Karpas-422 (cell line): ENCODE measurements at regions not wholly inside any gene's neighbourhood (a gene's known extent, or its start where the extent isn't known, plus 50 kb on each side); places are given as distances from the start of the nearest gene placed in this dataset.
"Not testable (repeated sequence)": the region's sequence is repeated elsewhere in the genome, so short reads cannot be mapped to it uniquely, and the experiment has no call there.

Experiments
- DNase-seq: peaks from one replicate; pipeline ENCODE4 v3.0.0-alpha.2; 2015
- H2AFZ ChIP-seq: fragments of 200-600 bp; sonication (generic); 2 replicates; pipeline ENCODE4 v1.6.1; 2014; ENCODE audit warnings: antibody characterized with exemption, low read length, mixed read lengths
- H3K27ac ChIP-seq: fragments of 200-600 bp; sonication (generic); 2 replicates; pipeline ENCODE4 v1.5.1; 2014; ENCODE audit warnings: mild to moderate bottlenecking, low read length, moderate library complexity
- H3K27me3 ChIP-seq: fragments of 200-600 bp; sonication (generic); 2 replicates; pipeline ENCODE4 v1.6.1; 2014; ENCODE audit warnings: low read length, mixed read lengths
- H3K36me3 ChIP-seq: fragments of 200-600 bp; sonication (generic); 2 replicates; pipeline ENCODE4 v1.6.1; 2014; ENCODE audit warnings: low read length, mixed read lengths; ENCODE audit not compliant: insufficient read depth
- H3K4me1 ChIP-seq: fragments of 200-600 bp; sonication (generic); 2 replicates; pipeline ENCODE4 v1.6.1; 2014; ENCODE audit warnings: mild to moderate bottlenecking, low read length, mixed read lengths
- H3K4me2 ChIP-seq: fragments of 200-600 bp; sonication (generic); 2 replicates; pipeline ENCODE4 v1.6.1; 2014; ENCODE audit warnings: low read length, low read depth, mild to moderate bottlenecking; ENCODE audit not compliant: poor library complexity, severe bottlenecking
- H3K4me3 ChIP-seq: fragments of 200-600 bp; sonication (generic); 2 replicates; pipeline ENCODE4 v1.5.1; 2014; ENCODE audit warnings: mild to moderate bottlenecking, antibody characterized with exemption, low read length, mixed read lengths
- H3K79me2 ChIP-seq: fragments of 200-600 bp; sonication (generic); 2 replicates; pipeline ENCODE4 v1.6.1; 2014; ENCODE audit warnings: mild to moderate bottlenecking, low read length, mixed read lengths
- H3K9ac ChIP-seq: fragments of 200-600 bp; sonication (generic); 2 replicates; pipeline ENCODE4 v1.6.0; 2014; ENCODE audit warnings: low read length
- H3K9me2 ChIP-seq: fragments of 200-600 bp; sonication (generic), shearing (Covaris generic); replicated peaks from 2 replicates; pipeline ENCODE4 v1.6.0; 2014; ENCODE audit warnings: mild to moderate bottlenecking, low read length, moderate library complexity; ENCODE audit not compliant: insufficient read depth
- H3K9me3 ChIP-seq: fragments of 300-700, 200-600 bp; sonication (generic); 2 replicates; pipeline ENCODE4 v1.6.1; 2014; ENCODE audit warnings: low read length, mixed read lengths
- H4K20me1 ChIP-seq: fragments of 200-600 bp; sonication (generic); 2 replicates; pipeline ENCODE4 v1.6.1; 2014; ENCODE audit warnings: mild to moderate bottlenecking, antibody characterized with exemption, low read length, low read depth; ENCODE audit not compliant: insufficient read depth

DNA sequence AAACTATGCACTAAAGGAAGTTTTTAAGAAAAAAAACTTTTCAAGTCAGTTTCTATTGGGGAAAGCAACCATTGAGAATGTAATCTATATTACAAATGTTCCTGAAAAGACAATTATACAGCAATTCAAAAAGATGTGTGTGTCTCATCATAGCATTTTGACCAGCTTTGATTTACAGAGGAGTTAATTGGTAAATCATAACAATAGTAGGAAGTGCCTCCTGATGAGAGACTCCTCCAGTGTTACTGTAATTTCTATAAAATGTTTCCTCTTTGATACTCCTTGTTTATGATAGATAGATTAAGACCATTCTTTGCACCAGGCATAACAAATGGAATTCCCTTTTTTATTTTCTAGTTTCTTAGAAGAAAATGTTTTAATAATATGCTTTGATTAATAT is 249.9 kb downstream of the CALCRL start:
- H2AFZ ChIP-seq, result no peak overlapping the region
- H3K36me3 ChIP-seq, result no peaks in the 10 kb centered on the region

DNA sequence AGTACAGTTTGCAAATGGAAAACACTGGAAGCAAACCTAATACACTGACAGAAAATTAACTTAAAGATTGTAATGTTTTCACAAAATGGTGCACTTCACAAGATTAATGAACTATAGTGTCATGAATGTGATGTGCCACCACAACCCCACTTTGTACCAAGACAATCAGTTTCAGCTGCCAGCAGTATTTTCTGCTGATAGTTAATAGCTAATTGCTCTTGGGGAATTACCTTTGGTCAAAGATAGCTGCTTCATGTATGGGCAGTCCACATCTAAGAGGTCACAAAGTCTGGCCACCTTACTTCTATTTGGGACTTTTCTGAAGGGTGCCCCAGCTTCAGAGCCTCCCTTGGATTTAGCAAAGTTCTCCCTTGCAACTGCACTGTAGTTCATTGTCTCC is 254.0 kb downstream of the CALCRL start:
- H3K4me2 ChIP-seq, result no peak overlapping the region
- no peaks in the 10 kb centered on the region for H3K27me3 ChIP-seq
- H3K9me2 ChIP-seq, result 0 out of 2 replicates have a peak, but pooled peaks cover 5% of the 10 kb centered on the region
- no peaks in the 10 kb centered on the region for H3K36me3 ChIP-seq
- no peak overlapping the region for H3K27ac ChIP-seq
- DNase-seq, result no peak
- H3K9me3 ChIP-seq, result no peaks in the 10 kb centered on the region
- no peaks in the 10 kb centered on the region for H3K4me1 ChIP-seq
- H3K4me3 ChIP-seq, result no peak overlapping the region
- H4K20me1 ChIP-seq, result no peaks in the 10 kb centered on the region
- H2AFZ ChIP-seq, result no peak overlapping the region
- no peaks in the 10 kb centered on the region for H3K79me2 ChIP-seq
- no peak overlapping the region for H3K9ac ChIP-seq

More for the DNA sequence above, 249.9 kb downstream of the CALCRL start:
- Histone ChIP-seq H3K4me3 (no peak overlapping the region), H4K20me1 (no peaks in the 10 kb centered on the region), H3K9ac (no peak overlapping the region), H3K79me2 (no peaks in the 10 kb centered on the region), H3K9me3 (no peaks in the 10 kb centered on the region; the same call in 1 of the 2 replicates), H3K4me1 (no peaks in the 10 kb centered on the region), H3K4me2 (no peak overlapping the region), H3K9me2 (no peaks in the 10 kb centered on the region), H3K27me3 (no peaks in the 10 kb centered on the region), H3K27ac (no peak overlapping the region)
- DNase-seq, result no peak

DNA sequence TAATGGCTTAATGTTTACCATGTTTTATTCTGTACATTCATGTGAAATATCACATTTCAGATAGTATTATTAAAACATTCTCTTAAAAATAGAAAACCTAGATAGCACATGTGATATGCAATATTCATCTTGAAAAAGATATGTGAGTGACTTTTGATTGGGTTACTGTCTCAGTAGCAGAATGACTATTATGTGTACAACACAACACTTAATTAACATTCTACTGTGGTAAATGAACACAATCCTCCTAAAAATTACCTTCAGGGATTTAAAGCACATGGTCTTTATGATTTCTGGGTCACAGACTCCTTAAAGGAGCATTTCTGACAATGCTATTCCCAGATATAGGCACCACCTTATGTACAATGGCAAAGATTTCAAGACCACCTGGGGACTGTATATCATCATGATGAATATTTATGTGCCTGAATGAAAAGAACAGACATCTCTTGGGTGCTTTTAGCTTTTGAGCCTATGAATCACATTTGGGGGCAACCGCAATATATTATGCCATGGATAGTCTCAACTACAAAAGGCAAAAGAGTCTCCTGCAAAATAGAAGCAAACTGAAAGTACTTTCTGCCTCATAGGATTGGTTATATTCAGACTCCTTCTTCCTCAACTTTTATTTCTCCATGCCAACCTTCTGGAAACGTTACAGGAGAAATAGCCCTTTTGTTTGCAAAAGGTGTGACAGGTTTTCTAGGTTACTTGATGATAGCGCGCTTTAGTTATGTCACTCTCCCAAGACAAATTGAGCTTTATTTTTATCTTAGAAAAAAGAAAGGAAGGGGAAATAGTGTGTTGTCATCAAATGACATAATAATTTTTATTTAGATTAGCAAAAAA is 259.0 kb downstream of the CALCRL start:
- no peak overlapping the region for H3K4me3 ChIP-seq
- no peak overlapping the region for H2AFZ ChIP-seq
- H4K20me1 ChIP-seq, result no peaks in the 10 kb centered on the region
- DNase-seq, result no peak
- H3K36me3 ChIP-seq, result no peaks in the 10 kb centered on the region
- no peak overlapping the region for H3K9ac ChIP-seq
- no peaks in the 10 kb centered on the region for H3K9me3 ChIP-seq
- H3K4me1 ChIP-seq, result no peaks in the 10 kb centered on the region
- H3K4me2 ChIP-seq, result no peak overlapping the region
- no peak overlapping the region for H3K27ac ChIP-seq
- no peaks in the 10 kb centered on the region for H3K79me2 ChIP-seq
- H3K9me2 ChIP-seq, result 0 out of 2 replicates have a peak, but pooled peaks cover 9% of the 10 kb centered on the region
- H3K27me3 ChIP-seq, result no peaks in the 10 kb centered on the region

DNA sequence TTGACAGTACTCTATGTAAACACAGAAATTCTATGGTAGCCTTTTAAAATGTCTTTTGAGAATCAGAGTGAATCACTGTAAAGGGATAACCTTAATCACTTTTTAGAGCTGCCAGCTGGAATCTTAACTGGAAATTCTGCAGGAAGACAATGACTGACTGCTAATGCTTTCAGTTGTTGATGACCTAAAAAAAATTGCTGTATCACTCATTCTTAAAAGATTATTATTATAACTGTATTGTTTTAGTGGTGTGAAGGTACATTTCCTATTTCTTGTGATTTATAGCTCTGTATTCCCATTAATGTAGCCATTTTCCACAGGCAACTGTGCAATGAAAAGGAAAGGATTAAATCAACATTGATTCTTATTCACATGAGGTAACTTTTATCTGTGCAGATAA is 260.5 kb downstream of the CALCRL start:
- Histone ChIP-seq H2AFZ (no peak overlapping the region), H3K4me2 (no peak overlapping the region), H3K9me3 (no peaks in the 10 kb centered on the region), H3K4me1 (no peaks in the 10 kb centered on the region), H3K27me3 (no peaks in the 10 kb centered on the region), H3K27ac (no peak overlapping the region), H3K79me2 (no peaks in the 10 kb centered on the region), H4K20me1 (no peaks in the 10 kb centered on the region), H3K9ac (no peak overlapping the region), H3K9me2 (0 out of 2 replicates have a peak, but pooled peaks cover 7% of the 10 kb centered on the region), H3K4me3 (no peak overlapping the region), H3K36me3 (no peaks in the 10 kb centered on the region)
- no peak for DNase-seq

DNA sequence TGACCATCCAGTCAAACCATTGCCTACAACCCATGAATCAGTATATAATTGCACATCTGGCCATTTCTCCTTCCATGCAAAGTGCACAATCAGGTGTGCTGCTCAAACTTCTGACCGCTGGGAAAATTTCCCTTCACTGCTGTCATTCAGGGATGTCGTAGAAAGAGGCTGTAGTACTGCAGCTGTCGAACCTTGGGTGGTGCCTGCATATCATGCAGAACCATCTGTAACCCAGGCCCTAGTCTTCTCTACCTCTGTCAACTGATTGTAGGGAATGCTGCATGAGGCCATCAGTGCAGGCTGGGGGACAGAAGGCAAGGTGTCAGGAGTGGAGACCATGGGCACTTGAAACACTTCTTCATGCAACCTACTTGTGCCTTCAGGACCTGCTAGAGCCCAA is 267.5 kb downstream of the CALCRL start:
- peaks cover 1% of the 10 kb centered on the region; the same call in 1 of the 2 replicates for H3K9me2 ChIP-seq
- H3K27me3 ChIP-seq, result no peaks in the 10 kb centered on the region
- H3K79me2 ChIP-seq, result no peaks in the 10 kb centered on the region
- H3K36me3 ChIP-seq, result no peaks in the 10 kb centered on the region
- H3K4me2 ChIP-seq, result no peak overlapping the region
- H3K4me3 ChIP-seq, result no peak overlapping the region
- H3K9me3 ChIP-seq, result no peaks in the 10 kb centered on the region
- no peak for DNase-seq
- no peak overlapping the region for H2AFZ ChIP-seq
- no peaks in the 10 kb centered on the region for H3K4me1 ChIP-seq
- H3K27ac ChIP-seq, result no peak overlapping the region
- H3K9ac ChIP-seq, result no peak overlapping the region
- H4K20me1 ChIP-seq, result no peaks in the 10 kb centered on the region

DNA sequence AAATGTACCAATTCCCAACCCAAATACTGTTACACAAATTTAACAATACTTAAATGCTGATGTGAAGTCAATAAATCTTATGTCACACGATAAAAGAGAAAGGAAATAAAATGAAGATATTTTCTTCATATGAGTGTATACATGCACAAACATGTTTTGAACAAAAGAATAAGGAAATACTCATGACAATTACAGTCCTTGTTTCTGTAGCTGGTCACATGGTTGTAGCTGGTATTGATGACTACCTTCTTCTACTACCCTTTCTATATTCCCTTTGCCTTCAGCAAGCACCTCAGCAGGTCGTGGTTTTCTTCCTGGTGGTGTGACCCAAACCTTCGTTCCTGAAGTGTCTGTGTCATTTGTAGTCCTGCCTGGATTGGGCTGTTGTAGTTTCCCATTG is 269.2 kb downstream of the CALCRL start:
- H3K9me3 ChIP-seq, H3K4me2 ChIP-seq, H3K36me3 ChIP-seq, H4K20me1 ChIP-seq, H2AFZ ChIP-seq, H3K79me2 ChIP-seq, H3K9ac ChIP-seq, DNase-seq, H3K27ac ChIP-seq, H3K9me2 ChIP-seq, H3K4me1 ChIP-seq, H3K27me3 ChIP-seq, H3K4me3 ChIP-seq: not testable (repeated sequence)

DNA sequence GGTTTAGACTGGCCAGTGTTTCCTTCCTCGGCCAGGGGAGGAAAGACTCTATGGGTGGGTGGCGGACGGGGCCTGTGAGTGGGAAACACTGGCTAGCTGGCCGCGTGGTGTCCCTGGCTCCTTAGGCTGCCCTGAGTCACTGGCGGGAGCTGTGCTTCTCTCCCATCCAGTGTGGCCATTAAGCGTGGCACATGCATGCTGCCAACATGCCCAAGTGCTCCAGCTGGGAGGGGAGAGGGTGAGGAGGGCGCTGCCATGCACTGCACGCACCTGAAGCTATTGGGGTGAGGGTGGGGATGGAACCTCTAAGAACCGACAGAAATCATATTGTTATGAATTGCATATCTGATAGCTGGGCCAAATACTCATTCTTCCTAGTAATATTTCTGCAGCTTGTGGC is 270.8 kb downstream of the CALCRL start:
- Histone ChIP-seq H3K9ac (no peak overlapping the region), H3K4me2 (no peak overlapping the region), H3K9me3 (no peaks in the 10 kb centered on the region), H3K4me1 (no peaks in the 10 kb centered on the region), H4K20me1 (no peaks in the 10 kb centered on the region), H2AFZ (no peak overlapping the region), H3K4me3 (no peak overlapping the region), H3K36me3 (no peaks in the 10 kb centered on the region), H3K9me2 (no peaks in the 10 kb centered on the region; the same call in 1 of the 2 replicates), H3K79me2 (no peaks in the 10 kb centered on the region), H3K27me3 (no peaks in the 10 kb centered on the region), H3K27ac (no peak overlapping the region)
- no peak for DNase-seq

DNA sequence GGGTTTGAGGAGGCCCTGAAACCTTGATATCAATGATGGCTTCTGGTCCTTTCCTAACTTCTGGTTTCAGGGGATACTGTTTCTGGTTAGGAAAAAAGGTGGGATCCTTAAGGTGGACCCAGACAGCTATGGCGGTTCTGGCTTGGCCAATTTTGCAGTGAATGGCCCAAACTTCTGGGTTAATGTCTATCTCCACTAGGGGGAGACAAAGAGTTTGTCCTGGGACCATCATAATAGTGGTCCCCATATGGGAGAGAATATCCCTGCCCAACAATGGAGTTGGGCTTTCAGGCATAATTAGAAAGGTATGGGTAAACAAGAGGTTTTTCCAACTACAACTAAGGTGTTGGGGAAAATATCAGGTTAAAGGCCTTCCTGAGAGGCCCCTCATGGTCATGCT is 273.5 kb downstream of the CALCRL start:
- no peak overlapping the region for H3K27ac ChIP-seq
- no peak overlapping the region for H3K4me2 ChIP-seq
- H3K79me2 ChIP-seq, result no peaks in the 10 kb centered on the region
- H3K9ac ChIP-seq, result no peak overlapping the region
- no peaks in the 10 kb centered on the region for H3K36me3 ChIP-seq
- H4K20me1 ChIP-seq, result no peaks in the 10 kb centered on the region
- DNase-seq, result peak; percentile 65
- H3K27me3 ChIP-seq, result no peaks in the 10 kb centered on the region
- H3K4me3 ChIP-seq, result no peak overlapping the region
- no peak overlapping the region for H2AFZ ChIP-seq
- no peaks in the 10 kb centered on the region; the same call in 1 of the 2 replicates for H3K9me2 ChIP-seq
- H3K4me1 ChIP-seq, result peaks cover under 1% of the 10 kb centered on the region; the same call in 1 of the 2 replicates
- no peaks in the 10 kb centered on the region for H3K9me3 ChIP-seq
